ENCODE measurements at regions not wholly inside any gene's neighbourhood (a gene's known extent, or its start where the extent isn't known, plus 50 kb on each side); places are given as distances from the start of the nearest gene placed in this dataset.
"Not testable (repeated sequence)": the region's sequence is repeated elsewhere in the genome, so short reads cannot be mapped to it uniquely, and the experiment has no call there.

- not testable (repeated sequence) for TF ChIP-seq TP53 (CRISPR knock-in tag; IDR thresholded peaks at IDR 0.05); MYC (IDR thresholded peaks at IDR 0.05; ENCODE audit: borderline replicate concordance, low read length); FOXS1 (CRISPR knock-in tag; IDR thresholded peaks at IDR 0.05)
Observed at GRCh38 chr4:100333491-100333890, 143.2 kb upstream of the DDIT4L start.

Measured in A549 (cell line).